ENCODE measurements at regions not wholly inside any gene's neighbourhood (a gene's known extent, or its start where the extent isn't known, plus 50 kb on each side); places are given as distances from the start of the nearest gene placed in this dataset.

GRCh38 chr2:12577567-12578253 lies 139.0 kb upstream of the TRIB2 start:
- Histone ChIP-seq H3K4me3 (no peak overlapping the region), H3K4me1 (ENCODE audit: low read depth) (no peaks in the 10 kb centered on the region), H3K9me3 (ENCODE audit: low read depth) (no peaks in the 10 kb centered on the region), H3K27ac (no peak overlapping the region), H3K27me3 (no peaks in the 10 kb centered on the region), H3K36me3 (no peaks in the 10 kb centered on the region)
- DNase-seq (ENCODE audit: low read depth in 1 of 2, low spot score in 1 of 2) = no peak
- no peak for TF ChIP-seq CTCF (IDR thresholded peaks at IDR 0.05; ENCODE audit: low read depth, low read length)

- no peaks in the 10 kb centered on the region for H3K27me3 ChIP-seq
- no peak overlapping the region for H3K4me3 ChIP-seq
- no peak for DNase-seq (ENCODE audit: low read depth in 1 of 2, low spot score in 1 of 2)
- no peaks in the 10 kb centered on the region for H3K36me3 ChIP-seq
- no peaks in the 10 kb centered on the region for H3K4me1 ChIP-seq (ENCODE audit: low read depth)
- no peaks in the 10 kb centered on the region for H3K9me3 ChIP-seq (ENCODE audit: low read depth)
- no peak for TF ChIP-seq CTCF (IDR thresholded peaks at IDR 0.05; ENCODE audit: low read depth, low read length)
- H3K27ac ChIP-seq = no peak overlapping the region
Observed at GRCh38 chr2:12579018-12579417, 137.7 kb upstream of the TRIB2 start.

GRCh38 chr2:12584338-12584737 lies 132.4 kb upstream of the TRIB2 start:
- Histone ChIP-seq H3K9me3 (ENCODE audit: low read depth) (no peaks in the 10 kb centered on the region), H3K36me3 (no peaks in the 10 kb centered on the region)

GRCh38 chr2:12585784-12586183 lies 131.0 kb upstream of the TRIB2 start:
- no peak for TF ChIP-seq CTCF (IDR thresholded peaks at IDR 0.05; ENCODE audit: low read depth, low read length)
- Histone ChIP-seq H3K27ac (no peak overlapping the region), H3K9me3 (ENCODE audit: low read depth) (no peaks in the 10 kb centered on the region), H3K4me1 (ENCODE audit: low read depth) (no peaks in the 10 kb centered on the region), H3K27me3 (no peaks in the 10 kb centered on the region), H3K4me3 (no peak overlapping the region), H3K36me3 (no peaks in the 10 kb centered on the region)
- DNase-seq (ENCODE audit: low read depth in 1 of 2, low spot score in 1 of 2) = no peak

More at GRCh38 chr2:12584338-12584737, 132.4 kb upstream of the TRIB2 start:
- Histone ChIP-seq H3K27me3 (no peaks in the 10 kb centered on the region), H3K4me3 (no peak overlapping the region), H3K4me1 (ENCODE audit: low read depth) (no peaks in the 10 kb centered on the region), H3K27ac (no peak overlapping the region)
- DNase-seq (ENCODE audit: low read depth in 1 of 2, low spot score in 1 of 2) = no peak
- no peak for TF ChIP-seq CTCF (IDR thresholded peaks at IDR 0.05; ENCODE audit: low read depth, low read length)

GRCh38 chr2:12587228-12587627 lies 129.5 kb upstream of the TRIB2 start:
- TF ChIP-seq CTCF (IDR thresholded peaks at IDR 0.05; ENCODE audit: low read depth, low read length) = no peak
- DNase-seq (ENCODE audit: low read depth in 1 of 2, low spot score in 1 of 2) = no peak
- Histone ChIP-seq H3K27ac (no peak overlapping the region), H3K9me3 (ENCODE audit: low read depth) (no peaks in the 10 kb centered on the region), H3K27me3 (no peaks in the 10 kb centered on the region), H3K4me1 (ENCODE audit: low read depth) (no peaks in the 10 kb centered on the region), H3K4me3 (no peak overlapping the region), H3K36me3 (no peaks in the 10 kb centered on the region)

Data from cardiac muscle cell (in vitro differentiated cells and primary cell).